Type B pancreatic cell (in vitro differentiated cells): ENCODE measurements at regions not wholly inside any gene's neighbourhood (a gene's known extent, or its start where the extent isn't known, plus 50 kb on each side); places are given as distances from the start of the nearest gene placed in this dataset.

Experiments
- DNase-seq: peaks from one replicate; pipeline ENCODE4 v3.0.0; 2021; ENCODE audit warnings: mixed read lengths; ENCODE audit not compliant: unreplicated experiment; ENCODE audit errors: extremely low spot score
- H3K27ac Mint-ChIP-seq: 2 replicates; pipeline ENCODE4 v1.8.0; 2021; ENCODE audit warnings: mild to moderate bottlenecking, mixed read lengths
- H3K27me3 Mint-ChIP-seq: 2 replicates; pipeline ENCODE4 v1.8.0; 2021; ENCODE audit warnings: mixed read lengths
- H3K36me3 Mint-ChIP-seq: 2 replicates; pipeline ENCODE4 v1.8.0; 2021; ENCODE audit warnings: mixed read lengths
- H3K4me1 Mint-ChIP-seq: one replicate; pipeline ENCODE4 v1.8.0; 2021; ENCODE audit warnings: mixed read lengths; ENCODE audit not compliant: unreplicated experiment
- H3K4me3 Mint-ChIP-seq: 2 replicates; pipeline ENCODE4 v1.8.0; 2021; ENCODE audit warnings: mild to moderate bottlenecking, mixed read lengths
- H3K9me3 Mint-ChIP-seq: 2 replicates; pipeline ENCODE4 v1.8.0; 2021; ENCODE audit warnings: mixed read lengths
- CTCF ChIP-seq: fragments of 200-600 bp; sonication (generic); conservative IDR thresholded peaks from 2 replicates; pipeline ENCODE4 v1.5.0; 2021; ENCODE audit warnings: antibody characterized with exemption, mild to moderate bottlenecking

- Mint-ChIP-seq H3K4me1 (no peaks in the 10 kb centered on the region), H3K27ac (no peak overlapping the region), H3K27me3 (no peaks in the 10 kb centered on the region)
These were observed 203.1 kb upstream of the PPFIA2 start for GRCh38 chr12:81962126-81962856.

GRCh38 chr12:81958406-81958805 lies 199.3 kb upstream of the PPFIA2 start:
- H3K36me3 Mint-ChIP-seq, result no peaks in the 10 kb centered on the region
- no peak for TF ChIP-seq CTCF
- no peaks in the 10 kb centered on the region for H3K4me1 Mint-ChIP-seq
- no peaks in the 10 kb centered on the region for H3K27me3 Mint-ChIP-seq
- no peak overlapping the region for H3K4me3 Mint-ChIP-seq
- H3K27ac Mint-ChIP-seq, result no peak overlapping the region
- DNase-seq, result no peak
- no peaks in the 10 kb centered on the region for H3K9me3 Mint-ChIP-seq

More at GRCh38 chr12:81962126-81962856, 203.1 kb upstream of the PPFIA2 start:
- no peaks in the 10 kb centered on the region for H3K36me3 Mint-ChIP-seq
- H3K9me3 Mint-ChIP-seq, result no peaks in the 10 kb centered on the region
- TF ChIP-seq CTCF, result no peak
- DNase-seq, result no peak
- H3K4me3 Mint-ChIP-seq, result no peak overlapping the region

GRCh38 chr12:81957631-81958030 lies 198.5 kb upstream of the PPFIA2 start:
- Mint-ChIP-seq H3K9me3 (no peaks in the 10 kb centered on the region), H3K4me3 (no peak overlapping the region), H3K27me3 (no peaks in the 10 kb centered on the region), H3K36me3 (no peaks in the 10 kb centered on the region), H3K27ac (no peak overlapping the region), H3K4me1 (no peaks in the 10 kb centered on the region)
- TF ChIP-seq CTCF, result no peak
- no peak for DNase-seq

GRCh38 chr12:81956468-81956860 lies 197.3 kb upstream of the PPFIA2 start:
- Mint-ChIP-seq H3K4me1 (no peaks in the 10 kb centered on the region), H3K4me3 (no peak overlapping the region), H3K27ac (no peak overlapping the region), H3K36me3 (no peaks in the 10 kb centered on the region), H3K9me3 (no peaks in the 10 kb centered on the region), H3K27me3 (no peaks in the 10 kb centered on the region)
- no peak for TF ChIP-seq CTCF
- no peak for DNase-seq

- no peak for DNase-seq
- Mint-ChIP-seq H3K27me3 (no peaks in the 10 kb centered on the region), H3K27ac (no peak overlapping the region), H3K9me3 (no peaks in the 10 kb centered on the region), H3K36me3 (no peaks in the 10 kb centered on the region), H3K4me1 (no peaks in the 10 kb centered on the region), H3K4me3 (no peak overlapping the region)
- TF ChIP-seq CTCF, result no peak
These were observed 194.4 kb upstream of the PPFIA2 start for GRCh38 chr12:81953541-81953940.
